ENCODE measurements at regions not wholly inside any gene's neighbourhood (a gene's known extent, or its start where the extent isn't known, plus 50 kb on each side); places are given as distances from the start of the nearest gene placed in this dataset.
"Not testable (repeated sequence)": the region's sequence is repeated elsewhere in the genome, so short reads cannot be mapped to it uniquely, and the experiment has no call there.

- DNase-seq (ENCODE audit: low read depth in 1 of 2, low spot score in 1 of 2), result no peak
These were observed 243.7 kb upstream of the RREB1 start for GRCh38 chr6:6863970-6864639.

- DNase-seq (ENCODE audit: low read depth in 1 of 2, low spot score in 1 of 2), result no peak
These were observed 242.2 kb upstream of the RREB1 start for GRCh38 chr6:6865611-6866010.

- DNase-seq (ENCODE audit: low read depth in 1 of 2, low spot score in 1 of 2), result no peak
These were observed 240.9 kb upstream of the RREB1 start for GRCh38 chr6:6866656-6867403.

- no peak for DNase-seq (ENCODE audit: low read depth in 1 of 2, low spot score in 1 of 2)
These were observed 240.4 kb upstream of the RREB1 start for GRCh38 chr6:6867404-6867799.

- no peak for DNase-seq (ENCODE audit: low read depth in 1 of 2, low spot score in 1 of 2)
These were observed 238.7 kb upstream of the RREB1 start for GRCh38 chr6:6869094-6869493.

- DNase-seq (ENCODE audit: low read depth in 1 of 2, low spot score in 1 of 2), result no peak
These were observed 236.8 kb upstream of the RREB1 start for GRCh38 chr6:6870921-6871320.

GRCh38 chr6:6872459-6873344 is 235.1 kb upstream of the RREB1 start:
- DNase-seq (ENCODE audit: low read depth in 1 of 2, low spot score in 1 of 2), result no peak

GRCh38 chr6:6873778-6874177 is 234.0 kb upstream of the RREB1 start:
- no peak for DNase-seq (ENCODE audit: low read depth in 1 of 2, low spot score in 1 of 2)

- no peak for DNase-seq (ENCODE audit: low read depth in 1 of 2, low spot score in 1 of 2)
These were observed 231.8 kb upstream of the RREB1 start for GRCh38 chr6:6875818-6876470.

- not testable (repeated sequence) for DNase-seq (ENCODE audit: low read depth in 1 of 2, low spot score in 1 of 2)
These were observed 230.0 kb upstream of the RREB1 start for GRCh38 chr6:6877792-6878191.

GRCh38 chr6:6878887-6879585 is 228.7 kb upstream of the RREB1 start:
- no peak for DNase-seq (ENCODE audit: low read depth in 1 of 2, low spot score in 1 of 2)

- DNase-seq (ENCODE audit: low read depth in 1 of 2, low spot score in 1 of 2), result not testable (repeated sequence)
These were observed 228.2 kb upstream of the RREB1 start for GRCh38 chr6:6879586-6879974.

- no peak for DNase-seq (ENCODE audit: low read depth in 1 of 2, low spot score in 1 of 2)
These were observed 226.9 kb upstream of the RREB1 start for GRCh38 chr6:6880745-6881437.

GRCh38 chr6:6881438-6882225 is 226.1 kb upstream of the RREB1 start:
- no peak for DNase-seq (ENCODE audit: low read depth in 1 of 2, low spot score in 1 of 2)

- DNase-seq (ENCODE audit: low read depth in 1 of 2, low spot score in 1 of 2), result no peak
These were observed 225.2 kb upstream of the RREB1 start for GRCh38 chr6:6882592-6882991.

- DNase-seq (ENCODE audit: low read depth in 1 of 2, low spot score in 1 of 2), result no peak
These were observed 224.8 kb upstream of the RREB1 start for GRCh38 chr6:6883011-6883410.

- no peak for DNase-seq (ENCODE audit: low read depth in 1 of 2, low spot score in 1 of 2)
These were observed 223.6 kb upstream of the RREB1 start for GRCh38 chr6:6884193-6884627.

GRCh38 chr6:6884916-6885315 is 222.8 kb upstream of the RREB1 start:
- no peak for DNase-seq (ENCODE audit: low read depth in 1 of 2, low spot score in 1 of 2)

GRCh38 chr6:6885521-6886170 is 222.1 kb upstream of the RREB1 start:
- no peak for DNase-seq (ENCODE audit: low read depth in 1 of 2, low spot score in 1 of 2)
